ENCODE measurements at regions not wholly inside any gene's neighbourhood (a gene's known extent, or its start where the extent isn't known, plus 50 kb on each side); places are given as distances from the start of the nearest gene placed in this dataset.

GRCh38 chr5:74262544-74263207, 377.9 kb downstream of the ENC1 start:
- Histone ChIP-seq H3K36me3 (ENCODE audit: control insufficient read depth in 2 of 2, insufficient read depth in 2 of 2, low read length in 1 of 2) (no peaks in the 10 kb centered on the region), H3K4me2 (ENCODE audit: control insufficient read depth, insufficient read depth) (no peak overlapping the region), H3K9ac (ENCODE audit: control insufficient read depth, insufficient read depth, low read length) (no peak overlapping the region), H3K4me1 (ENCODE audit: control insufficient read depth, insufficient read depth, low read length) (peaks cover 12% of the 10 kb centered on the region), H3K27me3 (replicated peaks in 1 of 2; ENCODE audit: control insufficient read depth in 2 of 2, insufficient read depth in 2 of 2, low read length in 1 of 2) (no peaks in the 10 kb centered on the region), H3K79me2 (ENCODE audit: control insufficient read depth, insufficient read depth, low read length) (no peaks in the 10 kb centered on the region), H3K9me3 (replicated peaks; ENCODE audit: control insufficient read depth, insufficient read depth, low read length) (no peaks in the 10 kb centered on the region), H3K4me3 (no peak overlapping the region), H3K27ac (ENCODE audit: control insufficient read depth, insufficient read depth) (no peak overlapping the region), H2AFZ (ENCODE audit: control insufficient read depth, low read depth, low read length) (no peak overlapping the region), H4K20me1 (ENCODE audit: control insufficient read depth, insufficient read depth) (no peaks in the 10 kb centered on the region)
- ChIA-PET CTCF (no interaction called here), RAD21 (ENCODE audit: unreplicated experiment) (no interaction called here), POLR2A (no interaction called here), SMC1A (ENCODE audit: uncharacterized antibody, unreplicated experiment) (no interaction called here)
- no peak for ATAC-seq
- FAIRE-seq: no peak
- intact Hi-C loops (cut with micrococcal nuclease; ENCODE audit: unreplicated experiment) (no loop called here), in situ Hi-C loops (cut with MboI) (no loop called here)
- TF ChIP-seq ZNF622 (IDR thresholded peaks at IDR 0.05) (no peak), ZNF384 (IDR thresholded peaks at IDR 0.05; ENCODE audit: borderline replicate concordance, low read depth, low read length) (no peak), TCF12 (IDR thresholded peaks at IDR 0.05; ENCODE audit: low read depth, low read length) (no peak), POLR2AphosphoS2 (IDR thresholded peaks at IDR 0.05; ENCODE audit: low read depth, low read length) (no peak), ZNF207 (IDR thresholded peaks at IDR 0.05; ENCODE audit: borderline replicate concordance) (no peak), FOS (IDR thresholded peaks at IDR 0.05; ENCODE audit: borderline replicate concordance, extremely low read depth, insufficient read length) (no peak)
- WGBS (ENCODE audit: insufficient coverage, insufficient replicate concordance, low lambda C conversion rate, missing lambda C conversion rate): 0% methylated on average over 1 of the region's 1 CpG
- DNase-seq (ENCODE audit: low read depth, low spot score): no peak
- BruUV-seq (replicated peaks): no TSS peak

DNA sequence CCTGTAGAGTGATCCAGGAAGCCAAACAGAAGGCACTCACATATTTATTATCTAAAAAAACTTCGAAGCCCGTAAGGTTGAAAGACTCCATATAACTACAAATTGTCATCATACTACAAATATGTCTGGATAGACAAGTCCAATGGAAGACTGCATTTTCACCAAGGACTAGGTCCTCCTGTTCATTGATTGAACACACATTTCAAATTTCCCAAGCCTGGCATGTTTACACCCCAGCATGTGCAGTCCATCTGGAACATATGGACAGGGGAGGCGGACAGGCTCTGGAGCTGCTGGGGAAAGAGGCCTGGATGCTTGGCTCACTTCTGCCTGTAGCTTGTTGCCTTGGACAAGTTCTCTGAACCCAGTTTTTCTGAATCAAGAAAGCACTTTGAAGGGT, 378.7 kb downstream of the ENC1 start:
- Histone ChIP-seq H3K9ac (ENCODE audit: control insufficient read depth, insufficient read depth, low read length) (no peak overlapping the region), H3K4me2 (ENCODE audit: control insufficient read depth, insufficient read depth) (no peak overlapping the region), H2AFZ (ENCODE audit: control insufficient read depth, low read depth, low read length) (no peak overlapping the region), H3K36me3 (ENCODE audit: control insufficient read depth in 2 of 2, insufficient read depth in 2 of 2, low read length in 1 of 2) (no peaks in the 10 kb centered on the region), H3K4me3 (no peak overlapping the region), H3K27ac (ENCODE audit: control insufficient read depth, insufficient read depth) (no peak overlapping the region), H3K4me1 (ENCODE audit: control insufficient read depth, insufficient read depth, low read length) (peaks cover 12% of the 10 kb centered on the region), H3K9me3 (replicated peaks; ENCODE audit: control insufficient read depth, insufficient read depth, low read length) (no peaks in the 10 kb centered on the region), H3K79me2 (ENCODE audit: control insufficient read depth, insufficient read depth, low read length) (no peaks in the 10 kb centered on the region), H3K27me3 (replicated peaks in 1 of 2; ENCODE audit: control insufficient read depth in 2 of 2, insufficient read depth in 2 of 2, low read length in 1 of 2) (no peaks in the 10 kb centered on the region), H4K20me1 (ENCODE audit: control insufficient read depth, insufficient read depth) (no peaks in the 10 kb centered on the region)
- RAD21 ChIA-PET (ENCODE audit: unreplicated experiment): no interaction called here
- in situ Hi-C loops (cut with MboI): no loop called here
- intact Hi-C loops (cut with micrococcal nuclease; ENCODE audit: unreplicated experiment): no loop called here
- 64% methylated on average over 3 of the region's 3 CpGs for WGBS (ENCODE audit: insufficient coverage, insufficient replicate concordance, low lambda C conversion rate, missing lambda C conversion rate)
- ATAC-seq (no peak), FAIRE-seq (no peak), DNase-seq (ENCODE audit: low read depth, low spot score) (no peak)
- CTCF ChIA-PET: no interaction called here
- POLR2A ChIA-PET: no interaction called here
- TF ChIP-seq CHD1 (IDR thresholded peaks at IDR 0.05; ENCODE audit: low read depth, low read length) (no peak), SUZ12 (IDR thresholded peaks at IDR 0.05; ENCODE audit: unreplicated experiment) (no peak), EZH2 (IDR thresholded peaks at IDR 0.05; ENCODE audit: borderline replicate concordance, control insufficient read depth, low read depth, low read length) (no peak), KDM1A (IDR thresholded peaks at IDR 0.05; ENCODE audit: borderline replicate concordance) (no peak), SMAD1 (IDR thresholded peaks at IDR 0.05; ENCODE audit: low read depth, partially characterized antibody) (no peak), MTA2 (IDR thresholded peaks at IDR 0.05; ENCODE audit: low read depth) (no peak)
- TF ChIP-seq, protein P1, sequence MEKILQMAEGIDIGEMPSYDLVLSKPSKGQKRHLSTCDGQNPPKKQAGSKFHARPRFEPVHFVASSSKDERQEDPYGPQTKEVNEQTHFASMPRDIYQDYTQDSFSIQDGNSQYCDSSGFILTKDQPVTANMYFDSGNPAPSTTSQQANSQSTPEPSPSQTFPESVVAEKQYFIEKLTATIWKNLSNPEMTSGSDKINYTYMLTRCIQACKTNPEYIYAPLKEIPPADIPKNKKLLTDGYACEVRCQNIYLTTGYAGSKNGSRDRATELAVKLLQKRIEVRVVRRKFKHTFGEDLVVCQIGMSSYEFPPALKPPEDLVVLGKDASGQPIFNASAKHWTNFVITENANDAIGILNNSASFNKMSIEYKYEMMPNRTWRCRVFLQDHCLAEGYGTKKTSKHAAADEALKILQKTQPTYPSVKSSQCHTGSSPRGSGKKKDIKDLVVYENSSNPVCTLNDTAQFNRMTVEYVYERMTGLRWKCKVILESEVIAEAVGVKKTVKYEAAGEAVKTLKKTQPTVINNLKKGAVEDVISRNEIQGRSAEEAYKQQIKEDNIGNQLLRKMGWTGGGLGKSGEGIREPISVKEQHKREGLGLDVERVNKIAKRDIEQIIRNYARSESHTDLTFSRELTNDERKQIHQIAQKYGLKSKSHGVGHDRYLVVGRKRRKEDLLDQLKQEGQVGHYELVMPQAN (conservative IDR thresholded peaks at IDR 0.05): no peak
- SMC1A ChIA-PET (ENCODE audit: uncharacterized antibody, unreplicated experiment): no interaction called here
- no TSS peak for BruUV-seq (replicated peaks)
